Cardiac fibroblast (primary cell): ENCODE measurements at regions not wholly inside any gene's neighbourhood (a gene's known extent, or its start where the extent isn't known, plus 50 kb on each side); places are given as distances from the start of the nearest gene placed in this dataset.
"Not testable (repeated sequence)": the region's sequence is repeated elsewhere in the genome, so short reads cannot be mapped to it uniquely, and the experiment has no call there.

Experiments used
- DNase-seq, 2 donors: peaks; one replicate each; pipeline versions ENCODE4 v3.0.0 to v3.0.0-alpha.2; 2010; ENCODE audit warnings: low read depth in 2 of 2
- H3K4me3 ChIP-seq, 2 donors: replicated peaks in 1 of 2; 1 replicate in 1 of 2; 2 replicates in 1 of 2; pipeline ENCODE4 v1.5.1; 2011; ENCODE audit warnings: low read depth in 2 of 2, low read length in 2 of 2, mild to moderate bottlenecking in 2 of 2, moderate library complexity in 1 of 2
- TF ChIP-seq, protein P1 (sequence below): IDR thresholded peaks from one replicate; pipeline ENCODE4 v1.5.1; 2011; ENCODE audit warnings: low read depth, mild to moderate bottlenecking, low read length, inconsistent platforms

DNA sequence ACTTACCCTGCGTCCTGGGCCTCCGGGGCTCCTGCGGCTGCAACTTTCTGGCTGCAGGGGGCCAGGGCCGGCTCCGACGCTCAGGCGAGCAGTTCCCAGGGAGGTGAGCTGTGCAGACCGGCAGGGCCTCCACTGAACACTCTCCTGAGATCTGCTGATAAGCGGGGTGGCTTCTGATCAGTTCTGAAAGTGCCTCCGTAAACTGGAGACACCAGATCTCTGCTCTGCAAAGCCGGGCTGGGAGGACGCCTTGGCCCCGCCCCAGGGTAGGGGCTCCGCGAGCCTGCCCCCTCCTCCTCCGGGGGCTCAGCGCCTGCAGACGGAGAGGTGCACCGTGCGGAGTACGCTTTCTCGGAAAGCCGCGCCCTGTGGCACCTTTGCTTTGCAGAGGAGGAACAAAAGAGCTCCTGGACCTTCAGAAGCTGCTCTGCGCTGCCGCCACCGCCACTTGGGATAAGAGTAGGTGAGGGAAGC is 141.3 kb upstream of the VKORC1L1 start:
- TF ChIP-seq, protein P1, sequence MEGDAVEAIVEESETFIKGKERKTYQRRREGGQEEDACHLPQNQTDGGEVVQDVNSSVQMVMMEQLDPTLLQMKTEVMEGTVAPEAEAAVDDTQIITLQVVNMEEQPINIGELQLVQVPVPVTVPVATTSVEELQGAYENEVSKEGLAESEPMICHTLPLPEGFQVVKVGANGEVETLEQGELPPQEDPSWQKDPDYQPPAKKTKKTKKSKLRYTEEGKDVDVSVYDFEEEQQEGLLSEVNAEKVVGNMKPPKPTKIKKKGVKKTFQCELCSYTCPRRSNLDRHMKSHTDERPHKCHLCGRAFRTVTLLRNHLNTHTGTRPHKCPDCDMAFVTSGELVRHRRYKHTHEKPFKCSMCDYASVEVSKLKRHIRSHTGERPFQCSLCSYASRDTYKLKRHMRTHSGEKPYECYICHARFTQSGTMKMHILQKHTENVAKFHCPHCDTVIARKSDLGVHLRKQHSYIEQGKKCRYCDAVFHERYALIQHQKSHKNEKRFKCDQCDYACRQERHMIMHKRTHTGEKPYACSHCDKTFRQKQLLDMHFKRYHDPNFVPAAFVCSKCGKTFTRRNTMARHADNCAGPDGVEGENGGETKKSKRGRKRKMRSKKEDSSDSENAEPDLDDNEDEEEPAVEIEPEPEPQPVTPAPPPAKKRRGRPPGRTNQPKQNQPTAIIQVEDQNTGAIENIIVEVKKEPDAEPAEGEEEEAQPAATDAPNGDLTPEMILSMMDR, result peak; percentile 2
- H3K4me3 ChIP-seq, result peak overlapping the region in 1 of 2 donors; percentile 33

DNA sequence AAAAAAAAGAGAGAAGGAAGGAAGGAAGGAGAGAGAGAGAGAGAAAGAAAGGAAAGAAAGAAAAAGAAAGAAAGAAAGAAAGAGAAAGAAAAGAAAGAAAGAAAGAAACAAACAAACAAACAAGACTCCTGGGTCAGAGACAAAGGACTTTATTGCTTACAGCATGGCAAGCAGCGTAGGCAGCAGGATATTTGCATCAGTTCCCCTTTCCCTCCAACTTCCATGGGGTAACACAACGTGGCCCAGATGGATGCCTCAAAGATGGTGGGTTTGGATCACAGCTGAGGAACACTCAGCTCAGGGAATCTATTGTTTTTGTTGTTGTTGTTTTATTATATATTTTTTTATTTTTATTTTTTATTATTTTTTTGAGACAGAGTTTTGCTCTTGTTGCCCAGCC is 128.5 kb upstream of the VKORC1L1 start:
- no peak overlapping the region for H3K4me3 ChIP-seq
- TF ChIP-seq, protein P1, result no peak
- no peak for DNase-seq

More for the DNA sequence above, 141.3 kb upstream of the VKORC1L1 start:
- peak in 1 of 2 donors; percentile 29 for DNase-seq

DNA sequence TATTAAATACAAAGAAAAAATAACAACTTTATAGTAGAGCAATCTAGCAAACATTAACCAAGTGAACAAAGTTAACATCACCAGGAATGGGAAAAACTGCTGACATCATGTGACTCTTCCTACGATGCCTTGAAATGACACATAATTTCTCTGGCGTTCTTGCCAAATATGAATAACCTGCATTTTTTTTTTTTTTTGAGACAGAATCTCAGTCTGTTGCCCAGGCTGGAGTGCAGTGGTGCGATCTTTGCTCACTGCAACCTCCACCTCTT is 126.5 kb upstream of the VKORC1L1 start:
- no peak overlapping the region for H3K4me3 ChIP-seq
- TF ChIP-seq, protein P1, result no peak
- peak; percentile 36 to 88 for DNase-seq

DNA sequence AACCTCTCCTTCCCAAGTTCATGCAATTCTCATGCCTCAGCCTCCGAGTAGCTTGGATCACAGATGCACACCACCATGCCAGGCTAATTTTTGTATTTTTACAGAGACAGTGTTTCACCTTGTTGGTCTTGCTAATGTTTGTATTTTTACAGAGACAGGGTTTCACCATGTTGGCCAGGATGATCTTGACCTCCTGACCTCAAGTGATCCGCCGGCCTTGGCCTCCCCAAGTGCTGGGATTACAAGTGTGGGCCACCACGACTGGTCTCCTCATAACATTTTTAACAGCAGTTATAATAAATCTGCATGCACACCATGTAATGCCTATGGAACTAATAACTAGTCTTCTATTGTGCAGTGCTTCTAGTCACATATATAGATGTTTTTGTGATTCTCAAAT is 123.8 kb upstream of the VKORC1L1 start:
- DNase-seq, result no peak
- TF ChIP-seq, protein P1, result no peak
- H3K4me3 ChIP-seq, result no peak overlapping the region

DNA sequence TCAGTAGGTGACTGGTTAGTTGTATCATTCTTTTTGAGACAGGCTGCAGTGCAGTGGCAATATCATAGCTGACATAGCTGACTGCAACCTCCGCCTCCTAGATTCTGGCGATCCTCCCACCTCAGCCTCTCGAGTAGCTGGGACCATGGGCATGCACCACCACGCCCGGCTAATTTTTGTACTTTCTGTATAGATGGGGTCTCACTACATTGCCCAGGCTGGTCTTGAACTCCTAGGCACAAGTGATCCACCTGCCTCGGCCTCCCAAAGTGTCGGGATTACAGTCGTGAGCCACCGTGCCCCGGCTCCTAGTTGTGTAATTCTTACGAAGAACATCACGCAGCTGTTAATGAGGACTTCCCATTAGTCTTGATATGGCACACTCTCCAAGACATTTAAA is 123.4 kb upstream of the VKORC1L1 start:
- TF ChIP-seq, protein P1, result no peak
- H3K4me3 ChIP-seq, result no peak overlapping the region
- DNase-seq, result no peak

DNA sequence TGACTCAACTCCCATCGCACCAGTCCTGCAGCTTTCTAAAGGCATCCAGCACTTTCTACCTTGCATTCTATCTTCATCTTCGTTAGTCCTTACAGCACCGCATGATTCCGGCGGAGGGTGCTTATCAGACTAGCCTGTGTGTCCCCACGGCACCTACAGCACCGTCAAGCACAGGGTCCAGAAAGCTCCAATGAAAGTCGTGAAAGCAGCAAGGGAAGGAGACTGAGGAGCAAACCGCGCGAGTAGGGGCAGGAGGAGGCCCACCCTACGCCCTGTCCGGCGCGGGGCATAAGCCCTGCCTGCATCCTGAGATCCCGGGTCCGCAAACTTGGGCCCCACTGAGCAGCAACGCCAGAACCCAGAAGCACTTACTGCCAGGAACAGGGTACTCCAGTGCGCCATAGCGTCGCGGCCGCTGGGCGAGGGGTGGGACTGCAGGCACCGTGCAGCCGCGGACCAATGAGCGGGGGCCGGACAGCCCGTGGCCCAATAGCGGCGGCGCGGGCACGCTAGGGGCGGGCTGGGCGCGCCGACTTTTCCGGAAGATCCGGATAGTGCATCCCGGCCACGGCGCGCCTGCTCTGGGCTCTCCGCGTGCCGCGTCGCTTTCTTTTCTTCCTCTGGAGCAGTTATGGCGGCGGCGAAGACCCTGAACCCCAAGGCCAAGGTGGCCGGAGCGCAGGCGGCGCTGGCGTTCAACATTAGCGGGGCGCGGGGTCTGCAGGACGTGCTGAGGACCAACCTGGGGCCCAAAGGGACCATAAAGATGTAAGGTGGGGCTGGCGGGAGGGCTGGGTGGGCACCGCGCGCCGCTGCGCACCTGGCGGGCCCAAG is 122.1 kb upstream of the VKORC1L1 start:
- TF ChIP-seq, protein P1, result no peak
- peak overlapping the region; percentile 85 to 92 for H3K4me3 ChIP-seq
- peak; percentile 84 to 90 for DNase-seq

DNA sequence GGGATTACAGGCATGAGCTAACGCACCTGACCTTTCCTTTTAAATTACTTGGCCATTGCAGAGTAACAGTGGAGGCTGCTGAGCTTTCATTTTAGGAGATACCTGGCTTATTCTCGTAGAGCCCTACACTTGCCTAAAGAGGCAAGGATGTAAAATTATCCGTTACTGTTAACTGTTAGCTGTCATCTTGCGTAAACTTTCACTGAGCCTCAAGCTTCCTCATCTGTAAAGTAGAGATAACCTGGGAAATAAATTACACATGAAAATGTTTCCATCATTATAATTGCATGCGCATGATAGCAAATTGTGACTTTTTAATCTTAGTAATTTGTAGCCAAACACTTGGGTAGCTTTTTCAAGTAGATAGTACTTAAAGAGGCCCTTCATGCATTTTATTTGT is 118.8 kb upstream of the VKORC1L1 start:
- DNase-seq, H3K4me3 ChIP-seq: not testable (repeated sequence)

DNA sequence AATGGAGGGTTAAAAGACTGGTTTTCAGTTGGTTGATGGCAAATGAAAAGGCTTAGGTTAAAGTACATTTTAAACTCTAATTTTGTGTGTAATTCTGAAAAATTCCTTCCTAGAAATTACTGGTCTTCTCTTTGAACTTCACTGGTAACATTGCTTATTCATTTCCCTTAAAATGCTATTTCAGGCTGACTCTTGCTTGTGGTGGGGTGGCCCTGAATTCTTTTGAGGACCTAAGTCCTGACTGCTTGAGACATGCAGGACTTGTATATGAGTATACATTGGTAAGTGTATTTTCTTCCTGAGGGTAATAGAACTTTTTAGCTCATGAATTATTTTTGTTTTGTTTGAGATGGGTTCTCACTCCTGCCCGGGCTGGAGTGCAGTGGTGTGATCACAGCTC is 113.9 kb upstream of the VKORC1L1 start:
- not testable (repeated sequence) for DNase-seq

DNA sequence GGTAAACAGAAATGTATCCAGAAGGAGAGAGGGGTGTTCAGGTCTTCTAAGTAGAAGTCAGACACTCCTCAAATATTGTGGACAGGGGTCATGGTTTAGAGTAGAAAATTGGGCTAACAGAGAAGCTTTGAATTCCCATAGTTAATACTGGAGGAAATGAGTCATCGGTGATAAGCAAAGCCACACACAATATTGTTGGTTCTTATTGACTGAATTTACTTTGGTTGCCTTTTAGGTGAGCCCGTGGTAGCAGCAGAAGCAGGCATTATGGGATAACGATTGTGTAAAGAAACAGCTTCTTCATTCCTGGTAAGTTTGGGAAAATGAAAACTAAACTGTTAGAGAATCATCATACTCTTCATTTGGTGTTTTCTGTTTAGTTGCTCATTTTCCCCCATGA is 110.2 kb upstream of the VKORC1L1 start:
- DNase-seq, result peak; percentile 23 to 27
- not testable (repeated sequence) for H3K4me3 ChIP-seq

More for the DNA sequence above, 113.9 kb upstream of the VKORC1L1 start:
- not testable (repeated sequence) for H3K4me3 ChIP-seq

DNA sequence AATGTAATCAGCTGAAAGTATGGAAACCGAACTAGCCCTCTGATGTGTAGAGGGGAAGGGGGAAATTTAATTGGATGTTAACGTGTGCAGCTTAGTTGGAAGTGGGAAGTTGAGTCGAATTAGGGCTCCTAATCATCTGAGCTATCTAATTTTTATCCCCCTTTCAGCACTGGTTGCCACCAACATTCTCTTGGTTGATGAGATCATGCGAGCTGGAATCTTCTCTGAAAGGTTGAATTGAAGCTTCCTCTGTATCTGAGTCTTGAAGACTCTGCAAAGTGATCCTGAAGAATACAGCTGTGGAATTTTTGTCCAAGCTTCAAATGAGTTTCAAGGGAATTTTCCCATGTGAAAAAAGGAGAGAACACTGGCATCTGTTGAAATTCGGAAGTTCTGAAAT is 109.8 kb upstream of the VKORC1L1 start:
- H3K4me3 ChIP-seq, DNase-seq: not testable (repeated sequence)
